BLaER1 (cell line): ENCODE measurements at regions not wholly inside any gene's neighbourhood (a gene's known extent, or its start where the extent isn't known, plus 50 kb on each side); places are given as distances from the start of the nearest gene placed in this dataset.
"Not testable (repeated sequence)": the region's sequence is repeated elsewhere in the genome, so short reads cannot be mapped to it uniquely, and the experiment has no call there.

Experiments used
- H3K27ac ChIP-seq: shearing (Covaris generic); formaldehyde crosslinking; 2 replicates; pipeline ENCODE4 v1.8.1; 2022
- H3K27me3 ChIP-seq: shearing (Covaris generic); formaldehyde crosslinking; 2 replicates; pipeline ENCODE4 v1.8.1; 2022
- H3K36me3 ChIP-seq: shearing (Covaris generic); formaldehyde crosslinking; 2 replicates; pipeline ENCODE4 v1.8.1; 2022
- H3K4me1 ChIP-seq: shearing (Covaris generic); formaldehyde crosslinking; 2 replicates; pipeline ENCODE4 v1.8.1; 2022
- H3K4me2 ChIP-seq: shearing (Covaris generic); formaldehyde crosslinking; 2 replicates; pipeline ENCODE4 v1.8.1; 2022
- H3K4me3 ChIP-seq: shearing (Covaris generic); formaldehyde crosslinking; 2 replicates; pipeline ENCODE4 v1.8.1; 2022
- H3K9ac ChIP-seq: shearing (Covaris generic); formaldehyde crosslinking; 2 replicates; pipeline ENCODE4 v1.8.1; 2022
- H3K9me3 ChIP-seq: shearing (Covaris generic); formaldehyde crosslinking; 2 replicates; pipeline ENCODE4 v1.8.1; 2022
- H4K20me1 ChIP-seq: shearing (Covaris generic); formaldehyde crosslinking; 2 replicates; pipeline ENCODE4 v1.8.1; 2022
- Cebpa-rat ChIP-seq: shearing (Covaris generic); IDR thresholded peaks from 2 replicates; pipeline ENCODE4 v1.8.1; 2022

- no peak for TF ChIP-seq Cebpa-rat
- Histone ChIP-seq H3K9ac (no peak overlapping the region), H3K4me3 (no peak overlapping the region), H3K36me3 (no peaks in the 10 kb centered on the region), H3K9me3 (no peaks in the 10 kb centered on the region), H3K4me2 (no peak overlapping the region), H4K20me1 (no peaks in the 10 kb centered on the region), H3K4me1 (no peaks in the 10 kb centered on the region), H3K27ac (no peak overlapping the region), H3K27me3 (no peaks in the 10 kb centered on the region)
These were observed 249.1 kb upstream of the POGK start for GRCh38 chr1:166590161-166590560.

- no peak for TF ChIP-seq Cebpa-rat
- no peaks in the 10 kb centered on the region for H3K36me3 ChIP-seq
- no peak overlapping the region for H3K27ac ChIP-seq
- no peaks in the 10 kb centered on the region for H3K9me3 ChIP-seq
- H3K27me3 ChIP-seq: no peaks in the 10 kb centered on the region
- no peak overlapping the region for H3K4me2 ChIP-seq
- no peaks in the 10 kb centered on the region for H3K4me1 ChIP-seq
- no peak overlapping the region for H3K9ac ChIP-seq
- H3K4me3 ChIP-seq: no peak overlapping the region
- no peaks in the 10 kb centered on the region for H4K20me1 ChIP-seq
These were observed 244.6 kb upstream of the POGK start for GRCh38 chr1:166594646-166595045.

- H3K27ac ChIP-seq: no peak overlapping the region
- no peaks in the 10 kb centered on the region for H3K36me3 ChIP-seq
- H3K4me3 ChIP-seq: no peak overlapping the region
- H3K27me3 ChIP-seq: no peaks in the 10 kb centered on the region
- H3K4me1 ChIP-seq: no peaks in the 10 kb centered on the region
- no peaks in the 10 kb centered on the region for H3K9me3 ChIP-seq
- H4K20me1 ChIP-seq: no peaks in the 10 kb centered on the region
- no peak for TF ChIP-seq Cebpa-rat
- H3K4me2 ChIP-seq: no peak overlapping the region
- H3K9ac ChIP-seq: no peak overlapping the region
These were observed 241.8 kb upstream of the POGK start for GRCh38 chr1:166597516-166597915.

GRCh38 chr1:166600574-166600973 is 238.7 kb upstream of the POGK start:
- H3K9ac ChIP-seq: no peak overlapping the region
- TF ChIP-seq Cebpa-rat: no peak
- no peaks in the 10 kb centered on the region for H3K27me3 ChIP-seq
- no peak overlapping the region for H3K4me2 ChIP-seq
- H3K36me3 ChIP-seq: no peaks in the 10 kb centered on the region
- H4K20me1 ChIP-seq: no peaks in the 10 kb centered on the region
- H3K4me1 ChIP-seq: no peaks in the 10 kb centered on the region
- no peak overlapping the region for H3K27ac ChIP-seq
- no peak overlapping the region for H3K4me3 ChIP-seq
- H3K9me3 ChIP-seq: no peaks in the 10 kb centered on the region

- H3K4me3 ChIP-seq: no peak overlapping the region
- H3K36me3 ChIP-seq: no peaks in the 10 kb centered on the region
- H3K9ac ChIP-seq: no peak overlapping the region
- H3K9me3 ChIP-seq: no peaks in the 10 kb centered on the region
- H3K27ac ChIP-seq: no peak overlapping the region
- no peaks in the 10 kb centered on the region for H3K27me3 ChIP-seq
- H4K20me1 ChIP-seq: no peaks in the 10 kb centered on the region
- H3K4me2 ChIP-seq: no peak overlapping the region
- no peak for TF ChIP-seq Cebpa-rat
- no peaks in the 10 kb centered on the region for H3K4me1 ChIP-seq
These were observed 237.5 kb upstream of the POGK start for GRCh38 chr1:166601650-166602278.

GRCh38 chr1:166602801-166603200 is 236.5 kb upstream of the POGK start:
- not testable (repeated sequence) for H3K9me3 ChIP-seq, H3K4me3 ChIP-seq, H3K9ac ChIP-seq, H3K4me1 ChIP-seq, H4K20me1 ChIP-seq, H3K4me2 ChIP-seq, H3K36me3 ChIP-seq, H3K27me3 ChIP-seq, H3K27ac ChIP-seq

- Histone ChIP-seq H3K27ac (no peak overlapping the region), H3K4me2 (no peak overlapping the region), H4K20me1 (no peaks in the 10 kb centered on the region), H3K4me3 (no peak overlapping the region), H3K27me3 (no peaks in the 10 kb centered on the region), H3K9me3 (no peaks in the 10 kb centered on the region), H3K4me1 (no peaks in the 10 kb centered on the region), H3K9ac (no peak overlapping the region), H3K36me3 (no peaks in the 10 kb centered on the region)
- TF ChIP-seq Cebpa-rat: no peak
These were observed 236.0 kb upstream of the POGK start for GRCh38 chr1:166603296-166603695.

- Histone ChIP-seq H3K4me2 (no peak overlapping the region), H3K27me3 (no peaks in the 10 kb centered on the region), H4K20me1 (no peaks in the 10 kb centered on the region), H3K4me1 (no peaks in the 10 kb centered on the region), H3K4me3 (no peak overlapping the region), H3K27ac (no peak overlapping the region), H3K36me3 (no peaks in the 10 kb centered on the region), H3K9ac (no peak overlapping the region), H3K9me3 (no peaks in the 10 kb centered on the region)
- no peak for TF ChIP-seq Cebpa-rat
These were observed 234.1 kb upstream of the POGK start for GRCh38 chr1:166605137-166605536.

- no peaks in the 10 kb centered on the region for H3K27me3 ChIP-seq
- H3K4me3 ChIP-seq: no peak overlapping the region
- no peak overlapping the region for H3K9ac ChIP-seq
- no peak overlapping the region for H3K27ac ChIP-seq
- H3K4me1 ChIP-seq: no peaks in the 10 kb centered on the region
- no peak for TF ChIP-seq Cebpa-rat
- H3K9me3 ChIP-seq: no peaks in the 10 kb centered on the region
- H3K4me2 ChIP-seq: no peak overlapping the region
- H3K36me3 ChIP-seq: no peaks in the 10 kb centered on the region
- no peaks in the 10 kb centered on the region for H4K20me1 ChIP-seq
These were observed 226.4 kb upstream of the POGK start for GRCh38 chr1:166612886-166613285.

- TF ChIP-seq Cebpa-rat: no peak
- Histone ChIP-seq H3K27me3 (no peaks in the 10 kb centered on the region), H3K4me2 (no peak overlapping the region), H4K20me1 (no peaks in the 10 kb centered on the region), H3K4me3 (no peak overlapping the region), H3K4me1 (no peaks in the 10 kb centered on the region), H3K9ac (no peak overlapping the region), H3K36me3 (no peaks in the 10 kb centered on the region), H3K27ac (no peak overlapping the region), H3K9me3 (no peaks in the 10 kb centered on the region)
These were observed 223.1 kb upstream of the POGK start for GRCh38 chr1:166616206-166616605.

- Histone ChIP-seq H3K4me3 (no peak overlapping the region), H3K4me1 (no peaks in the 10 kb centered on the region), H3K4me2 (no peak overlapping the region), H3K9me3 (no peaks in the 10 kb centered on the region), H3K9ac (no peak overlapping the region), H3K36me3 (no peaks in the 10 kb centered on the region), H3K27me3 (no peaks in the 10 kb centered on the region), H3K27ac (no peak overlapping the region), H4K20me1 (no peaks in the 10 kb centered on the region)
- no peak for TF ChIP-seq Cebpa-rat
These were observed 212.6 kb upstream of the POGK start for GRCh38 chr1:166626711-166627110.
